HG03280 (cell line): ENCODE measurements at regions not wholly inside any gene's neighbourhood (a gene's known extent, or its start where the extent isn't known, plus 50 kb on each side); places are given as distances from the start of the nearest gene placed in this dataset.
"Not testable (repeated sequence)": the region's sequence is repeated elsewhere in the genome, so short reads cannot be mapped to it uniquely, and the experiment has no call there.

Source experiments
- ATAC-seq: cut with Tn5 transposase; IDR thresholded peaks from one replicate; pipeline ENCODE4 v1.9.1; 2021; ENCODE audit warnings: mild to moderate bottlenecking, moderate library complexity; ENCODE audit not compliant: unreplicated experiment

GRCh38 chr6:85995339-85996033 is 352.8 kb upstream of the SYNCRIP start:
- ATAC-seq: no peak

- no peak for ATAC-seq
These were observed 344.0 kb upstream of the SYNCRIP start for GRCh38 chr6:85986681-85987080.

GRCh38 chr6:85983032-85983659 is 340.5 kb upstream of the SYNCRIP start:
- peak; percentile 72 for ATAC-seq

GRCh38 chr6:85977661-85978060 is 335.0 kb upstream of the SYNCRIP start:
- no peak for ATAC-seq

GRCh38 chr6:85975957-85976356 is 333.3 kb upstream of the SYNCRIP start:
- no peak for ATAC-seq

GRCh38 chr6:85971238-85971637 is 328.6 kb upstream of the SYNCRIP start:
- no peak for ATAC-seq

- no peak for ATAC-seq
These were observed 324.1 kb upstream of the SYNCRIP start for GRCh38 chr6:85966828-85967227.

GRCh38 chr6:85961746-85962145 is 319.1 kb upstream of the SYNCRIP start:
- ATAC-seq: no peak

- ATAC-seq: no peak
These were observed 318.4 kb upstream of the SYNCRIP start for GRCh38 chr6:85961125-85961524.

GRCh38 chr6:85948481-85948880 is 305.8 kb upstream of the SYNCRIP start:
- no peak for ATAC-seq

- no peak for ATAC-seq
These were observed 302.9 kb upstream of the SYNCRIP start for GRCh38 chr6:85945459-85946185.

- ATAC-seq: no peak
These were observed 302.1 kb upstream of the SYNCRIP start for GRCh38 chr6:85944776-85945175.

GRCh38 chr6:85942844-85943243 is 300.2 kb upstream of the SYNCRIP start:
- ATAC-seq: no peak

- ATAC-seq: no peak
These were observed 294.2 kb upstream of the SYNCRIP start for GRCh38 chr6:85936916-85937315.

GRCh38 chr6:85923013-85923430 is 280.3 kb upstream of the SYNCRIP start:
- ATAC-seq: peak; percentile 82

GRCh38 chr6:85920782-85921181 is 278.1 kb upstream of the SYNCRIP start:
- ATAC-seq: no peak

- no peak for ATAC-seq
These were observed 274.8 kb upstream of the SYNCRIP start for GRCh38 chr6:85917522-85917921.

- no peak for ATAC-seq
These were observed 270.3 kb upstream of the SYNCRIP start for GRCh38 chr6:85913001-85913400.

- no peak for ATAC-seq
These were observed 269.9 kb upstream of the SYNCRIP start for GRCh38 chr6:85912582-85912981.

- ATAC-seq: no peak
These were observed 268.4 kb upstream of the SYNCRIP start for GRCh38 chr6:85911067-85911466.

- ATAC-seq: not testable (repeated sequence)
These were observed 265.4 kb upstream of the SYNCRIP start for GRCh38 chr6:85908120-85908519.

- ATAC-seq: no peak
These were observed 249.7 kb upstream of the SYNCRIP start for GRCh38 chr6:85892346-85892745.
